ENCODE measurements at regions not wholly inside any gene's neighbourhood (a gene's known extent, or its start where the extent isn't known, plus 50 kb on each side); places are given as distances from the start of the nearest gene placed in this dataset.

DNA sequence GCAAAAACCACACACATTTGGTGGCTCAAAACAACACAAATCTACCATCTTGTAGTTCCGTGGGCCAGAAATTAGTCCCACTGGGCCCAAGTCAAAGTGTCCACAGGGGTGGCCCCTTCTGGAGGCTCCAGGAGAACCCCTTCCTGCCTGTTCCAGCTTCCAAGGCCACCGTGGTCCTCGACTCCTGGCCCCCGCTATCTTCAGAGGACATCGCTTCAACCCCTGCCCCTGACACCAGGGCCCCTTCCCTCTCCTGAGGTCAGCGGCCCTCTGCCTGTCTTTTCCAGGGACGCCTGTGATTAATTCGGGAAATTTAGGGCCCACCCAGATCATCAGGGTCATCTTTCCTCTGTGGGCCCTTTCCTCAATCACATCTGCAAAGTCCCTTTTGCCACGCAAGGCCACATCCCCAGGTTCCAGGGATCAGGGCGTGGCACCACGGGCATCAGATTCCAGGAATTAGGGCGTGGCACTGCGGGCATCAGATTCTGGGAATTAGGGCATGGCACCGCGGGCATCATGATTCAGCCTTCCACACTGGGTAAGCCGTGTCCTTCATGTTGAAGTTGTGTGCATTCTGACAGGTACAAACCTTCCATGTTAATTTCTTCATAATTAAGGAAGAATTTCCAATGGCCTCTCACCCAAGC, 59.9 kb upstream of the SMOC2 start:
- no peaks in the 10 kb centered on the region for H3K36me3 Mint-ChIP-seq (ENCODE audit: unreplicated experiment)
- DNase-seq (ENCODE audit: extremely low spot score, unreplicated experiment): no peak
- H3K27ac Mint-ChIP-seq (ENCODE audit: unreplicated experiment): no peak overlapping the region
- TF ChIP-seq, protein P1, sequence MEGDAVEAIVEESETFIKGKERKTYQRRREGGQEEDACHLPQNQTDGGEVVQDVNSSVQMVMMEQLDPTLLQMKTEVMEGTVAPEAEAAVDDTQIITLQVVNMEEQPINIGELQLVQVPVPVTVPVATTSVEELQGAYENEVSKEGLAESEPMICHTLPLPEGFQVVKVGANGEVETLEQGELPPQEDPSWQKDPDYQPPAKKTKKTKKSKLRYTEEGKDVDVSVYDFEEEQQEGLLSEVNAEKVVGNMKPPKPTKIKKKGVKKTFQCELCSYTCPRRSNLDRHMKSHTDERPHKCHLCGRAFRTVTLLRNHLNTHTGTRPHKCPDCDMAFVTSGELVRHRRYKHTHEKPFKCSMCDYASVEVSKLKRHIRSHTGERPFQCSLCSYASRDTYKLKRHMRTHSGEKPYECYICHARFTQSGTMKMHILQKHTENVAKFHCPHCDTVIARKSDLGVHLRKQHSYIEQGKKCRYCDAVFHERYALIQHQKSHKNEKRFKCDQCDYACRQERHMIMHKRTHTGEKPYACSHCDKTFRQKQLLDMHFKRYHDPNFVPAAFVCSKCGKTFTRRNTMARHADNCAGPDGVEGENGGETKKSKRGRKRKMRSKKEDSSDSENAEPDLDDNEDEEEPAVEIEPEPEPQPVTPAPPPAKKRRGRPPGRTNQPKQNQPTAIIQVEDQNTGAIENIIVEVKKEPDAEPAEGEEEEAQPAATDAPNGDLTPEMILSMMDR (IDR thresholded peaks at IDR 0.05): no peak
- no peak overlapping the region for H3K4me3 Mint-ChIP-seq (ENCODE audit: unreplicated experiment)
- peaks cover 2% of the 10 kb centered on the region for H3K4me1 Mint-ChIP-seq (ENCODE audit: unreplicated experiment)
- H3K9me3 Mint-ChIP-seq (ENCODE audit: unreplicated experiment): no peaks in the 10 kb centered on the region
- H3K27me3 Mint-ChIP-seq (ENCODE audit: unreplicated experiment): no peaks in the 10 kb centered on the region

DNA sequence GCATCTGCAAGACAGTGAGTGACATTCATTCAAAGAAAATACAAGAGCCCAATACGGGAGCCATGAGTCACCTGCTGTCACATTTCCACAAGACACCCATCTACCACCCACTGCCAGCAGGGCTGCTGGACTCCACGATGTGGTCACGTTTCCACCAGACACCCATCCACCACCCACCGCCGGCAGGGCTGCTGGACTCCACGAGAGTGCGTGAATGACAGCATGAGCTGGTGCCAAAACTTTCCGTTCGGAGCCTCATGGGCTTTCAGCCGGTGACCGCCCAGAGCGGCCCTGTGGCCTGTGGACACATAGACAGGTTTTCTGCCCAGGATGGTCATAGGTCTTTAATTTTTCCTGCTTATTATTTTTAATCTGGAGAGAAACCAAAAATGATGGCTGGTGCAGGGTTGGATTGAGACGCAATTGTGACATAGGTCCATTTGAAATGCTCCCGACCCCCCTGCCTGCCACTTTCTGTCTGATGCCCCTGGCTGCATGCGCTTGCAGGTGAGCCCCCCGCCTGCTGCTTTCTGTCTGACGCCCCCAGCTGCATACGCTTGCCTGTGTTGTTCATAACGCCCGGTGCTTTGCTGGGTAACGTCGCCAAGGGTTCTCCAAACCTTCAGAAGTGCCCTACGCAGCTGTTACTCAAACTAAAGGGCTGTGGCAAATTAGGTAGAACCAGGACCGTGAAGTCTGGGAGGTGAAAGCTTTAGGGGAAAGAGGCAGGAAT, 59.1 kb upstream of the SMOC2 start:
- Mint-ChIP-seq H3K27ac (ENCODE audit: unreplicated experiment) (no peak overlapping the region), H3K4me1 (ENCODE audit: unreplicated experiment) (peaks cover 2% of the 10 kb centered on the region), H3K9me3 (ENCODE audit: unreplicated experiment) (no peaks in the 10 kb centered on the region), H3K36me3 (ENCODE audit: unreplicated experiment) (no peaks in the 10 kb centered on the region), H3K27me3 (ENCODE audit: unreplicated experiment) (no peaks in the 10 kb centered on the region), H3K4me3 (ENCODE audit: unreplicated experiment) (no peak overlapping the region)
- DNase-seq (ENCODE audit: extremely low spot score, unreplicated experiment): no peak
- TF ChIP-seq, protein P1 (IDR thresholded peaks at IDR 0.05): no peak

DNA sequence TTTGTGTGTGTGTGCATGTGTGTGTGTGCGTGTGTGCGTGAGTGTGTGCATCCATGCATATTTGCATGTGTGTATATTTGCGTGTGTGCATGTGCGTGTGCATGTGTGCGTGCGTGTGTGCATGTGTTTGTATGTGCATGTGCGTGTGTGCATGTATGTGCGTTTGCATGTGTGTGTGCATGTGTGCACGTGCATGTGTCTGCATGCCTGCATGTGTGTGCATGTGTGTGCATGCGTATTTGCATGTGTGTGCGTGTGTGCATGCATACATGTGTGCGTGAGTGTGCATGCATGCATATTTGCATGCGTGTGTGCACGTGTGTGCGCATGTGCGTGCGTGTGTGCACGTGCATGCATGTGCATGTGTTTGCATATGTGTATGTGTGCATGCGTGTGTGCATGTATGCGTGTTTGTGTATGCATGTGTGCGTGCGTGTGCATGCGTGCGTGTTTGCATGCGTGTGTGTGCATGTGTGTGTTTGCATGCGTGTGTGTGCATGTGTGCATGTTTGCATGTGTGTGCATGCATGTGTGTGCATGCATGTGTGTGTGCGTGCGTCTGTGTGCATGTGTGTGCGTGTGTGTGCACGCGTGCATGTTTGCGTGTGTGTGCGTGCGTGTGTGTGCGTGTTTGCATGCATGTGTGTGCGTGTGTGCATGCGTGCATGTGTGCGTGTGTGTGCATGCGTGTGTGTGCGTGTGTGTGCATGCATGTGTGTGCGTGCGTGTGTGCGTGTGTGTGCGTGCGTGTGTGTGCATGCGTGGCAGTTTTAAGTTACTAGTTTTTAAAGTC, 57.7 kb upstream of the SMOC2 start:
- H3K27me3 Mint-ChIP-seq (ENCODE audit: unreplicated experiment): peaks cover 3% of the 10 kb centered on the region
- no peak for DNase-seq (ENCODE audit: extremely low spot score, unreplicated experiment)
- TF ChIP-seq, protein P1 (IDR thresholded peaks at IDR 0.05): no peak
- H3K27ac Mint-ChIP-seq (ENCODE audit: unreplicated experiment): no peak overlapping the region
- no peaks in the 10 kb centered on the region for H3K36me3 Mint-ChIP-seq (ENCODE audit: unreplicated experiment)
- H3K4me1 Mint-ChIP-seq (ENCODE audit: unreplicated experiment): peaks cover 2% of the 10 kb centered on the region
- H3K9me3 Mint-ChIP-seq (ENCODE audit: unreplicated experiment): no peaks in the 10 kb centered on the region
- no peak overlapping the region for H3K4me3 Mint-ChIP-seq (ENCODE audit: unreplicated experiment)

DNA sequence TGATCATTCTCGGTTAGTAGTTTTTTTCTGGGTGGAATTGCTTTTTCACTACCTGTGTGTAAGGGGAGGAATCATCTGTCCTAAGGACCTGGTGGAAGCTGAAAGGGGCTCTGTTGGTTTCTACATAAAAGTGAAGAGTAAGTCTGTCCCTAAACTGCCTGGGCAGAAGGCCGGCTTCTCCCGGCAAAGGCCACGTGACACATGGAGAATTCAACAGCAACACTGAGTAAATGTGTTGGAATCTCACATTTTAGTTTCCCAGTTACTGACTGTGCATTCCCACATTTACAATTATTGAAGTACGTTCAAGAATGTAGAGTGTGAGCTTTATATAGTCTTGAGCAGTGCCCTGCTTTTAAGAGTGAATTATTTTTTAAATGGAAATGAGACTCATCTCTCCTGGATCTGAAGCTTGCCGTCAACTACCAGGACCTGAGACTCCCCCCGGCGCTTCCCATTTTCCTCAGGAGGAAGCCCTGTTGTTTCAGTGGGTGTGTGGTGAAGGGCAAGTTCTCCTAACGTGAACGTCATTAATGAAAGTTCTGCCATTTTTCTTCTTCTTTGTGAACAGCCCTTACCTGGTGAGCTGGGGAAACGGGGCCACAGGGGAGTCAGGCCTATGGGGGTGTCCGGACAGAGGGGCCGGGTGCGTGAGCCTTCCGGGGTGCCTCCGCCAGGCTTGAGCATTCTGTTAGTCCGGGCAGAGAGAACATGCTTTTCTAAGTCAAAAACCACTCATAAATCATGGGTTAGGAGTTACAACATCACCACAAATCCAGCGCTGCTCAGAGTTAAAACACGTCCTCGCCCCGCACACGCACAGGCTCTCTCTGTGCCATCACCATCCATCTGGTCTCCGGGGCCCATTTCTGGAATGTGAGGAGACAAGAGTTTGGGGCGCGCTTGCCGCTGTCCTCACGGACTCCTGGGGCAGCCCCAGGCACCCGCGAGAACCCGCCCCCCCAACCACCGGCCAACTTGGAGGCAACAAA, 56.6 kb upstream of the SMOC2 start:
- Mint-ChIP-seq H3K9me3 (ENCODE audit: unreplicated experiment) (no peaks in the 10 kb centered on the region), H3K27ac (ENCODE audit: unreplicated experiment) (no peak overlapping the region), H3K4me3 (ENCODE audit: unreplicated experiment) (no peak overlapping the region), H3K27me3 (ENCODE audit: unreplicated experiment) (peaks cover 5% of the 10 kb centered on the region), H3K4me1 (ENCODE audit: unreplicated experiment) (peaks cover 2% of the 10 kb centered on the region), H3K36me3 (ENCODE audit: unreplicated experiment) (no peaks in the 10 kb centered on the region)
- TF ChIP-seq, protein P1 (IDR thresholded peaks at IDR 0.05): no peak
- DNase-seq (ENCODE audit: extremely low spot score, unreplicated experiment): no peak
